Mesenchymal stem cell (in vitro differentiated cells and primary cell): ENCODE measurements at regions not wholly inside any gene's neighbourhood (a gene's known extent, or its start where the extent isn't known, plus 50 kb on each side); places are given as distances from the start of the nearest gene placed in this dataset.

Experiments used
- DNase-seq: peaks from one replicate; pipeline ENCODE4 v3.0.0-alpha.2; 2013
- H2AFZ ChIP-seq: one replicate; pipeline ENCODE4 v1.6.1; 2013; ENCODE audit warnings: low read depth, mild to moderate bottlenecking, control low read depth, inconsistent platforms, low read length, moderate library complexity
- H2AK5ac ChIP-seq: 2 replicates; pipeline ENCODE4 v1.6.1; 2013; ENCODE audit warnings: low read length, moderate library complexity, mild to moderate bottlenecking, inconsistent platforms; ENCODE audit not compliant: severe bottlenecking
- H2BK120ac ChIP-seq: one replicate; pipeline ENCODE4 v1.6.1; 2013; ENCODE audit warnings: low read depth, mild to moderate bottlenecking, inconsistent platforms, low read length, moderate library complexity
- H2BK12ac ChIP-seq, 2 experiments: one replicate each; pipeline ENCODE4 v1.6.1; 2013; ENCODE audit warnings: inconsistent platforms in 2 of 2, low read length in 2 of 2, mild to moderate bottlenecking in 2 of 2, moderate library complexity in 2 of 2, control low read depth in 1 of 2
- H2BK15ac ChIP-seq: one replicate; pipeline ENCODE4 v1.6.1; 2013; ENCODE audit warnings: mild to moderate bottlenecking, low read depth, inconsistent platforms; ENCODE audit not compliant: poor library complexity, severe bottlenecking
- H2BK5ac ChIP-seq: 2 replicates; pipeline ENCODE4 v1.6.1; 2013; ENCODE audit warnings: low read depth, mild to moderate bottlenecking, low read length, control low read depth, inconsistent platforms; ENCODE audit not compliant: poor library complexity, severe bottlenecking
- H3K14ac ChIP-seq, 2 experiments: one replicate each; pipeline ENCODE4 v1.6.1; 2013; ENCODE audit warnings: inconsistent platforms in 2 of 2, low read length in 2 of 2, control low read depth in 1 of 2, mild to moderate bottlenecking in 1 of 2, moderate library complexity in 1 of 2
- H3K18ac ChIP-seq, 2 experiments: one replicate each; pipeline ENCODE4 v1.6.1; 2013; ENCODE audit warnings: inconsistent platforms in 2 of 2, low read length in 2 of 2, control low read depth in 1 of 2, low read depth in 1 of 2, mild to moderate bottlenecking in 1 of 2
- H3K23ac ChIP-seq, 2 experiments: one replicate each; pipeline ENCODE4 v1.6.1; 2013; ENCODE audit warnings: inconsistent platforms in 2 of 2, low read length in 2 of 2, mild to moderate bottlenecking in 2 of 2, moderate library complexity in 2 of 2, control low read depth in 1 of 2
- H3K27ac ChIP-seq: 2 replicates; pipeline ENCODE4 v1.5.1; 2013; ENCODE audit warnings: mild to moderate bottlenecking, moderate library complexity, low read length, control low read depth, inconsistent platforms; ENCODE audit not compliant: poor library complexity, severe bottlenecking
- H3K27me3 ChIP-seq, 2 experiments: 2 replicates each; pipeline versions ENCODE4 v1.6.1 to v1.7.0; 2013; ENCODE audit warnings: low read length in 2 of 2, mild to moderate bottlenecking in 2 of 2, moderate library complexity in 2 of 2, control low read depth in 1 of 2, inconsistent platforms in 1 of 2; ENCODE audit not compliant: control insufficient read depth in 1 of 2, insufficient read depth in 1 of 2
- H3K36me3 ChIP-seq, 2 experiments: 2 replicates each; pipeline versions ENCODE4 v1.6.1 to v1.7.0; 2013; ENCODE audit warnings: low read length in 2 of 2, control low read depth in 1 of 2, inconsistent platforms in 1 of 2, low read depth in 1 of 2, mild to moderate bottlenecking in 1 of 2; ENCODE audit not compliant: insufficient read depth in 2 of 2, control insufficient read depth in 1 of 2
- H3K4ac ChIP-seq, 2 experiments: one replicate each; pipeline ENCODE4 v1.6.1; 2013; ENCODE audit warnings: inconsistent platforms in 2 of 2, low read length in 2 of 2, mild to moderate bottlenecking in 2 of 2, moderate library complexity in 2 of 2, control low read depth in 1 of 2, low read depth in 1 of 2
- H3K4me1 ChIP-seq: 2 replicates; pipeline ENCODE4 v1.6.1; 2013; ENCODE audit warnings: low read depth, low read length, control low read depth; ENCODE audit not compliant: control insufficient read depth, insufficient read depth
- H3K4me2 ChIP-seq: 2 replicates; pipeline ENCODE4 v1.6.1; 2013; ENCODE audit warnings: low read length, mild to moderate bottlenecking, inconsistent platforms; ENCODE audit not compliant: poor library complexity, severe bottlenecking
- H3K4me3 ChIP-seq, 2 experiments: 2 replicates each; pipeline versions ENCODE4 v1.5.1 to v1.7.0; 2013; ENCODE audit warnings: low read length in 2 of 2, mild to moderate bottlenecking in 2 of 2, control low read depth in 1 of 2, low read depth in 1 of 2; ENCODE audit not compliant: insufficient read depth in 1 of 2
- H3K79me1 ChIP-seq: replicated peaks from 2 replicates; pipeline ENCODE4 v1.6.1; 2013; ENCODE audit warnings: mild to moderate bottlenecking, control low read depth, low read length, inconsistent platforms; ENCODE audit not compliant: poor library complexity, severe bottlenecking
- H3K9ac ChIP-seq: 2 replicates; pipeline ENCODE4 v1.7.0; 2013; ENCODE audit warnings: mild to moderate bottlenecking, low read length, moderate library complexity
- H3K9me3 ChIP-seq: 2 replicates; pipeline ENCODE4 v1.7.0; 2013; ENCODE audit warnings: mild to moderate bottlenecking, low read length; ENCODE audit not compliant: control insufficient read depth
- H4K8ac ChIP-seq: one replicate; pipeline ENCODE4 v1.6.1; 2013; ENCODE audit warnings: inconsistent platforms, mild to moderate bottlenecking, low read length, moderate library complexity
- H4K91ac ChIP-seq: one replicate; pipeline ENCODE4 v1.6.1; 2013; ENCODE audit warnings: mild to moderate bottlenecking, low read length, inconsistent platforms
- WGBS: methylation state at CpG from one replicate; pipeline ENCODE4 v1.1.7; 2013; ENCODE audit warnings: mixed read lengths; 5-methylcytosine and 5-hydroxymethylcytosine counted together

- no peak overlapping the region for H2AK5ac ChIP-seq
- no peaks in the 10 kb centered on the region for H3K27me3 ChIP-seq
- peaks cover 4% of the 10 kb centered on the region for H3K9me3 ChIP-seq
- no peak overlapping the region for H3K4me2 ChIP-seq
- no peak overlapping the region for H3K14ac ChIP-seq
- H3K4ac ChIP-seq, result no peak overlapping the region
- DNase-seq, result peak; percentile 77
- peak overlapping the region; percentile 39 for H3K9ac ChIP-seq
- no peak overlapping the region for H4K8ac ChIP-seq
- H3K36me3 ChIP-seq, result no peaks in the 10 kb centered on the region
- no peak overlapping the region for H2BK12ac ChIP-seq
- no peak overlapping the region for H3K4me3 ChIP-seq
- no peak overlapping the region for H3K23ac ChIP-seq
- no peak overlapping the region for H4K91ac ChIP-seq
- H3K27ac ChIP-seq, result peak overlapping the region; percentile 23
- WGBS, result no CpG with 5 or more reads among the region's 5 CpGs
- no peak overlapping the region for H2BK5ac ChIP-seq
- H3K18ac ChIP-seq, result no peak overlapping the region
- H2BK120ac ChIP-seq, result no peak overlapping the region
- no peaks in the 10 kb centered on the region for H3K79me1 ChIP-seq
- H3K4me1 ChIP-seq, result no peaks in the 10 kb centered on the region
- H2BK15ac ChIP-seq, result no peak overlapping the region
- H2AFZ ChIP-seq, result no peak overlapping the region
Observed at GRCh38 chrX:15988661-15989603, 134.3 kb upstream of the AP1S2 start.

- Histone ChIP-seq H3K4me2 (no peak overlapping the region), H3K4ac (no peak overlapping the region), H3K36me3 (no peaks in the 10 kb centered on the region), H3K27me3 (peaks cover 0 to 2% of the 10 kb centered on the region in 2 experiments), H4K8ac (no peak overlapping the region), H2BK5ac (no peak overlapping the region), H2BK15ac (no peak overlapping the region), H3K9me3 (peaks cover 4% of the 10 kb centered on the region), H3K9ac (no peak overlapping the region), H4K91ac (no peak overlapping the region), H3K27ac (no peak overlapping the region), H3K14ac (no peak overlapping the region), H3K23ac (no peak overlapping the region), H2AK5ac (no peak overlapping the region), H2BK120ac (no peak overlapping the region), H3K18ac (no peak overlapping the region), H3K4me1 (no peaks in the 10 kb centered on the region), H3K4me3 (no peak overlapping the region), H2BK12ac (no peak overlapping the region), H3K79me1 (no peaks in the 10 kb centered on the region), H2AFZ (no peak overlapping the region)
- WGBS, result no CpG with 5 or more reads among the region's 2 CpGs
- no peak for DNase-seq
Observed at GRCh38 chrX:15985937-15986336, 131.3 kb upstream of the AP1S2 start.

DNA sequence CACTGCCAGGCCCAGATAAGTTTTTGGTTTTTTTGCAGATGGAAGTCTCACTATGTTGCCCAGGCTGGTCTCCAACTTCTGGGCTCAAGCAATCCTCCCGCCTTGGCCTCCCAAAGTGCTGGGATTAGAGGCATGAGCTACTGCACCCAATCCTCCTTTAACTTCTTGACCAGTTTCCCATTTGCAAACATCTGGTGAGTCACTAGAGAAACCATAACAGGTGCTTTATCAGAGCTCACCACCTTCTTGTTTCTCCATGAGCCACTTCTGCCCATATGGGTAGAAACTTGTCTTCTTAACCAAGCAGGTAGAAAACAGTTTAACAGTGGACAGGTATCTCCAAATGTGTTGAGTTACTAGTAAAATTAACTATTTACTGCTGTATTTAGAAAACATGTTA is 128.4 kb upstream of the AP1S2 start:
- no peak overlapping the region for H4K91ac ChIP-seq
- no peak overlapping the region for H3K18ac ChIP-seq
- WGBS, result 100% methylated on average over 1 of the region's 1 CpG
- no peak overlapping the region for H3K23ac ChIP-seq
- H3K79me1 ChIP-seq, result no peaks in the 10 kb centered on the region
- H2AFZ ChIP-seq, result no peak overlapping the region
- H3K36me3 ChIP-seq, result no peaks in the 10 kb centered on the region
- no peak overlapping the region for H3K9ac ChIP-seq
- no peak overlapping the region for H2BK12ac ChIP-seq
- H2AK5ac ChIP-seq, result no peak overlapping the region
- H3K4ac ChIP-seq, result no peak overlapping the region
- DNase-seq, result no peak
- no peak overlapping the region for H2BK5ac ChIP-seq
- no peak overlapping the region for H3K4me3 ChIP-seq
- no peaks in the 10 kb centered on the region for H3K4me1 ChIP-seq
- H3K14ac ChIP-seq, result no peak overlapping the region
- H3K4me2 ChIP-seq, result no peak overlapping the region
- H2BK15ac ChIP-seq, result no peak overlapping the region
- H3K27me3 ChIP-seq, result peaks cover 0 to 3% of the 10 kb centered on the region in 2 experiments
- no peak overlapping the region for H3K27ac ChIP-seq
- H3K9me3 ChIP-seq, result peaks cover 4% of the 10 kb centered on the region
- H4K8ac ChIP-seq, result no peak overlapping the region
- H2BK120ac ChIP-seq, result no peak overlapping the region

DNA sequence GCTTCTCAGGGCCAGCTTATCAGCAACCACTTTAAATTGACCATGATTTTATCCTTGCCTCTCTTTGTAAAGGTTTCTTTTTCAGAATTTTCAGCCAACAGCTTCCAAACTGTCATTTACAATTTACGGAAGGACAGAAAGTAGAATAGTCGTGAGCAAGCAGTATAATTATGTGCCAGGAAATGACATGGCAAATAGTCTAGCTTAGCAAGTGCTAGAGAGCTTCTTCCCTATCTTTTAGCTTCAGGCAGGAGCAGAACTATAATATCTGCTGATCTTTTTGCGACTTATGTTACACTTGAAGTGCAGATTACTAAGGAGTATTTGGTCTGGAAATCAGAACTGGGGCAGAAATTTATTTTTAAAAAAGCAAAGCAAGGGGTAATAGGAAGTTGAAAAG is 123.0 kb upstream of the AP1S2 start:
- Histone ChIP-seq H2BK12ac (no peak overlapping the region), H4K8ac (no peak overlapping the region), H3K36me3 (no peaks in the 10 kb centered on the region), H3K4me2 (no peak overlapping the region), H3K4me1 (no peaks in the 10 kb centered on the region), H2AFZ (no peak overlapping the region), H3K79me1 (no peaks in the 10 kb centered on the region), H3K27me3 (peaks cover 0 to 14% of the 10 kb centered on the region in 2 experiments), H3K9me3 (no peaks in the 10 kb centered on the region), H3K4ac (no peak overlapping the region), H2BK5ac (no peak overlapping the region), H2AK5ac (no peak overlapping the region), H3K14ac (no peak overlapping the region), H4K91ac (no peak overlapping the region), H3K4me3 (no peak overlapping the region), H3K9ac (no peak overlapping the region), H3K23ac (no peak overlapping the region), H2BK120ac (no peak overlapping the region), H2BK15ac (no peak overlapping the region), H3K27ac (no peak overlapping the region), H3K18ac (no peak overlapping the region)
- DNase-seq, result no peak
- 31% methylated on average over 3 of the region's 3 CpGs for WGBS
